B cell (primary cell): ENCODE measurements at regions not wholly inside any gene's neighbourhood (a gene's known extent, or its start where the extent isn't known, plus 50 kb on each side); places are given as distances from the start of the nearest gene placed in this dataset.

ENCODE experiments used
- CTCF ChIP-seq: fragments of 200-600 bp; IDR thresholded peaks from one replicate; pipeline ENCODE4 v1.8.0; 2022; ENCODE audit warnings: antibody characterized with exemption, mild to moderate bottlenecking
- EZH2 ChIP-seq: IDR thresholded peaks from 2 replicates; pipeline ENCODE4 v1.6.1; 2012; ENCODE audit warnings: borderline replicate concordance, low read depth, mild to moderate bottlenecking, moderate library complexity, low read length; ENCODE audit not compliant: insufficient read depth, poor library complexity, severe bottlenecking

DNA sequence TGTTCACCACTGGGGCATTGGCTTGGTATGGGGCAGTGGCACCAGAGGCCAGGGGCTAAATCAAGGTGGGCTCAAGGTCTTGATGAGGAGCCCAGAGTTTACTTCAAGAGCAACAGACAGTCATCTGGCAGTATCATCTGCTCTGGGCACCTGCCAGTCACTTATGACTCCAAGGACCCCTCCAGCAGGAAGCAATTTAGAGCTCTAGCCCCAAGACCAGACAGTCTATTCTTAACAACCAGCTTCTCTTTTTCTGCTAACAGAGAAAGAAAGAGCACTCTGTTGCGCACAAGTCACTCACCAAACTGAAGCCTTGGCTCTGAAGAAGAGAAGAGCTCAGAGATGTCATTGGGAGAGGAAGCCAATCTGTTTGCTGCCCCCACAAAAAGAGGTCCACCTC lies 309.2 kb downstream of the HS3ST1 start:
- no peak for TF ChIP-seq CTCF
- no peak for TF ChIP-seq EZH2
